ENCODE measurements at regions not wholly inside any gene's neighbourhood (a gene's known extent, or its start where the extent isn't known, plus 50 kb on each side); places are given as distances from the start of the nearest gene placed in this dataset.

DNA sequence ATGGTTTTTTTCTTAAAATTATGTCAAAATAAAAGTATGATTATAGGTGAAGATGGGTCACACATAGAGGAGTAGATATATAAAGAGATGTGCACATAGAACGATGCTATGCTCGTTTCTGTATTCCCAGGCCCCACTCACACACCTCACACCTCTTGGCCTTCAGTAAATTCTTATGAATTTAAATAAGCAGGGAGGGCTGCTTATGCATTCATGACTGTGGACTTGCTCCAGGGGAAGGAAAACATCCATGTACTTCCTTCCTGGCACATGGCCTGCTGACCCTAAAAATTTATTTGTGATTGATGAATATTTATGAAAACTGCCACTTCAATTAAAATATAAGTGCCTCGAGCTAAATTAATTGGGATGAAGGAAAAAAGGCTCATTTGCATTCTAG lies 1306.7 kb upstream of the TMEM132C start:
- TF ChIP-seq, protein P1, sequence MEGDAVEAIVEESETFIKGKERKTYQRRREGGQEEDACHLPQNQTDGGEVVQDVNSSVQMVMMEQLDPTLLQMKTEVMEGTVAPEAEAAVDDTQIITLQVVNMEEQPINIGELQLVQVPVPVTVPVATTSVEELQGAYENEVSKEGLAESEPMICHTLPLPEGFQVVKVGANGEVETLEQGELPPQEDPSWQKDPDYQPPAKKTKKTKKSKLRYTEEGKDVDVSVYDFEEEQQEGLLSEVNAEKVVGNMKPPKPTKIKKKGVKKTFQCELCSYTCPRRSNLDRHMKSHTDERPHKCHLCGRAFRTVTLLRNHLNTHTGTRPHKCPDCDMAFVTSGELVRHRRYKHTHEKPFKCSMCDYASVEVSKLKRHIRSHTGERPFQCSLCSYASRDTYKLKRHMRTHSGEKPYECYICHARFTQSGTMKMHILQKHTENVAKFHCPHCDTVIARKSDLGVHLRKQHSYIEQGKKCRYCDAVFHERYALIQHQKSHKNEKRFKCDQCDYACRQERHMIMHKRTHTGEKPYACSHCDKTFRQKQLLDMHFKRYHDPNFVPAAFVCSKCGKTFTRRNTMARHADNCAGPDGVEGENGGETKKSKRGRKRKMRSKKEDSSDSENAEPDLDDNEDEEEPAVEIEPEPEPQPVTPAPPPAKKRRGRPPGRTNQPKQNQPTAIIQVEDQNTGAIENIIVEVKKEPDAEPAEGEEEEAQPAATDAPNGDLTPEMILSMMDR (IDR thresholded peaks at IDR 0.05) = no peak
- no peak for TF ChIP-seq EZH2 (IDR thresholded peaks at IDR 0.05)
